T-cell (primary cell): ENCODE measurements at regions not wholly inside any gene's neighbourhood (a gene's known extent, or its start where the extent isn't known, plus 50 kb on each side); places are given as distances from the start of the nearest gene placed in this dataset.

Experiments
- ATAC-seq, 4 experiments: fragments of 200-7000 bp in 3 of 4; fragments of 150-1000 bp in 1 of 4; cut with Tn5 transposase; replicated peaks in 1 of 4; 1 replicate in 3 of 4; 2 replicates in 1 of 4; pipeline ENCODE4 v1.10.0; 2021; ENCODE audit warnings: moderate library complexity in 3 of 4, mild to moderate bottlenecking in 2 of 4, moderate number of reproducible peaks in 1 of 4
- CTCF ChIA-PET, 2 donors: fragments of 300-600 bp; sonication (Branson Sonifier 250); formaldehyde crosslinking; loops; one replicate each; lab custom pipeline; 2022; ENCODE audit warnings: antibody characterized with exemption in 2 of 2; lab: Charles Lee
- POLR2A ChIA-PET, 2 donors: fragments of 300-600 bp; sonication (Branson Sonifier 250); formaldehyde crosslinking; loops; one replicate each; lab custom pipeline; 2022; ENCODE audit warnings: antibody characterized with exemption in 2 of 2; lab: Charles Lee
- DNase-seq, 35 experiments: peaks; one replicate each; pipeline versions ENCODE4 v3.0.0 to v3.0.0-alpha.2; 2013 to 2023
- H3K27ac ChIP-seq: one replicate; pipeline ENCODE4 v1.5.1; 2013; ENCODE audit warnings: low read length
- H3K27me3 ChIP-seq, 2 experiments: replicated peaks in 1 of 2; 1 replicate in 1 of 2; 2 replicates in 1 of 2; pipeline versions ENCODE4 v1.6.1 to v1.7.0; 2013; ENCODE audit warnings: low read length in 1 of 2, mixed read lengths in 1 of 2; ENCODE audit not compliant: control insufficient read depth in 2 of 2, insufficient read depth in 2 of 2; ENCODE audit errors: extremely low read depth in 1 of 2
- H3K36me3 ChIP-seq, 2 donors: 1 replicate in 1 of 2; 2 replicates in 1 of 2; pipeline versions ENCODE4 v1.6.1 to v1.7.0; 2013; ENCODE audit warnings: low read length in 1 of 2; ENCODE audit not compliant: control insufficient read depth in 2 of 2, insufficient read depth in 1 of 2; ENCODE audit errors: extremely low read depth in 1 of 2
- H3K4me1 ChIP-seq, 2 experiments: 1 replicate in 1 of 2; 2 replicates in 1 of 2; pipeline versions ENCODE4 v1.6.1 to v1.7.0; 2013; ENCODE audit warnings: low read length in 2 of 2, mixed read lengths in 1 of 2; ENCODE audit not compliant: insufficient read depth in 2 of 2, control insufficient read depth in 1 of 2; ENCODE audit errors: extremely low read depth in 1 of 2
- H3K4me3 ChIP-seq, 2 donors: 1 replicate in 1 of 2; 2 replicates in 1 of 2; pipeline versions ENCODE4 v1.5.1 to v1.7.0; 2013; ENCODE audit warnings: mild to moderate bottlenecking in 2 of 2, low read length in 1 of 2, moderate library complexity in 1 of 2; ENCODE audit not compliant: control insufficient read depth in 1 of 2; ENCODE audit errors: extremely low read depth in 1 of 2
- H3K9me3 ChIP-seq: 2 replicates; pipeline ENCODE4 v1.7.0; 2013
- H3K27ac Mint-ChIP-seq, 2 donors: one replicate each; pipeline ENCODE4 v1.8.0; 2020 to 2021; ENCODE audit warnings: mild to moderate bottlenecking in 2 of 2, mixed read lengths in 2 of 2
- H3K27me3 Mint-ChIP-seq, 2 donors: one replicate each; pipeline ENCODE4 v1.8.0; 2021 to 2022; ENCODE audit warnings: mixed read lengths in 2 of 2
- H3K36me3 Mint-ChIP-seq: one replicate; pipeline ENCODE4 v1.8.0; 2021; ENCODE audit warnings: mixed read lengths
- H3K4me1 Mint-ChIP-seq, 3 donors: one replicate each; pipeline ENCODE4 v1.8.0; 2020 to 2022; ENCODE audit warnings: mixed read lengths in 3 of 3, mild to moderate bottlenecking in 1 of 3
- H3K4me3 Mint-ChIP-seq, 3 donors: one replicate each; pipeline ENCODE4 v1.8.0; 2020 to 2022; ENCODE audit warnings: mild to moderate bottlenecking in 3 of 3, mixed read lengths in 3 of 3, moderate library complexity in 3 of 3
- H3K9me3 Mint-ChIP-seq, 3 donors: one replicate each; pipeline ENCODE4 v1.8.0; 2020 to 2022; ENCODE audit warnings: mixed read lengths in 3 of 3
- WGBS: methylation state at CpG from one replicate; pipeline ENCODE4 v1.1.5; 2013; ENCODE audit warnings: missing lambda C conversion rate; ENCODE audit not compliant: insufficient coverage; 5-methylcytosine and 5-hydroxymethylcytosine counted together

DNA sequence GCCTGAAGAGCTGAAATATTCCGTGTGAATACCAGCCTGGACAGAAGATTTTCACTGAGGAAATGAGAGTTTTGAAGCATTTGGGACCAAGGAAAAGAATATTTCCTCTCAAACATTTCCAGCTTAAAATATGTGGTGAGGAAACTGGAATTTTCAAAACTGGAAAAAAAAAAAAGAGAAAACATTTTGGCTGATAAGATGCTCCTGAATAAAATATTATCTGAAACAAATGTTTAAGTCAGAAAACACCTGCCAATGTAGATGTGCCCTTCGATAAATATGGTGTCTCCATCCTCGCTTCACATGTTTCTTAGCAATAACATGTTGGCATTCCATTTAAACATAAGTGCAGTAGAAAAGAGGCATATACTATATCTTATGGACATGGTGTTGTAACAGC, 567.0 kb downstream of the PRKD1 start:
- Histone ChIP-seq H3K4me3 (no peak overlapping the region), H3K4me1 (no peaks in the 10 kb centered on the region), H3K36me3 (no peaks in the 10 kb centered on the region), H3K9me3 (no peaks in the 10 kb centered on the region), H3K27ac (no peak overlapping the region), H3K27me3 (no peaks in the 10 kb centered on the region)
- Mint-ChIP-seq H3K27ac (no peak overlapping the region), H3K9me3 (peaks cover 11 to 21% (median 17%) of the 10 kb centered on the region in 3 donors), H3K4me1 (no peaks in the 10 kb centered on the region), H3K27me3 (no peaks in the 10 kb centered on the region), H3K4me3 (no peak overlapping the region), H3K36me3 (no peaks in the 10 kb centered on the region)
- ATAC-seq (no peak), DNase-seq (no peak)
- ChIA-PET POLR2A (no interaction called here), CTCF (no interaction called here)
- no CpG with 5 or more reads among the region's 3 CpGs for WGBS

DNA sequence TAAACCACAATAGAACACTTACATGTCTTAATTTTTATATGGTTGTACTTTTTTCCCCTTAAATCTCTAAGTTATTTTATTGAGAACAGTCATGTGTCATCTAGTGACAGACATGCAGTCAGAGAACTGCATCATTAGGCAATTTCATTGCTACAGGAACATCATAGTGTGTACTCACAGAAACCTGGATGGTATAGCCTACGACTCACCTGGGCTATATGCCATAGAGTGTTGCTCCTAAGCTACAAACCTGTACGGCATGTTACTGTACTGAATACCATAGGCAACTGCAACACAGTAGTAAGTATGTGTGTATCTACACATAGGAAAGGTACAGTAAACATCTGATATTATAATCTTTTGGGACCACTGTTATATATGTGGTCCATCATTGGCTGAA, 557.6 kb downstream of the PRKD1 start:
- Mint-ChIP-seq H3K27ac (no peak overlapping the region), H3K4me1 (no peaks in the 10 kb centered on the region), H3K36me3 (no peaks in the 10 kb centered on the region), H3K9me3 (peaks cover 4 to 34% (median 16%) of the 10 kb centered on the region in 3 donors), H3K4me3 (no peak overlapping the region), H3K27me3 (no peaks in the 10 kb centered on the region)
- no peaks in the 10 kb centered on the region for H3K9me3 ChIP-seq
- no peaks in the 10 kb centered on the region for H3K4me1 ChIP-seq
- no peaks in the 10 kb centered on the region for H3K27me3 ChIP-seq
- H3K36me3 ChIP-seq: no peaks in the 10 kb centered on the region
- no peak overlapping the region for H3K4me3 ChIP-seq
- H3K27ac ChIP-seq: no peak overlapping the region
- ATAC-seq: no peak
- DNase-seq: no peak
- no CpG with 5 or more reads among the region's 2 CpGs for WGBS
- ChIA-PET CTCF (no interaction called here), POLR2A (no interaction called here)

DNA sequence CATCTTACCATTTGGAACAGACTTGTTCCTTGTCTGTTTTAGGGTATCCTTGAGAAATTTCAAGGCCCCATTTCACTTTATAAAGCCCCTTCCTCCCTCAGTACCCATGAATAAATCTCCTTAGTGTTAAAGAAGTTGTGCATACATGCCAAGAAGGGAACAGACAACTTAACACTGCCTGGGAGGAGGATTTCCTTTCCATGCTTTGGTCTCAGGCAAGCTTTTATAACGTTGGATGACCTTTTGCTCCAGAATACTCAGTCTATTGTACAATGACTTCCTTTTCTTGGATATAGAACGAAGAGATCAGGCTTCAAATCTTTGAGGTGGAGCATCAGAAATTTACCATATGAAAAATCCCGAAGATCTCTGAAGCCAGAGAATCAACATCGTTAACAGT, 551.4 kb downstream of the PRKD1 start:
- ChIA-PET CTCF (no interaction called here), POLR2A (no interaction called here)
- Histone ChIP-seq H3K36me3 (no peaks in the 10 kb centered on the region), H3K4me3 (no peak overlapping the region), H3K4me1 (no peaks in the 10 kb centered on the region), H3K27ac (no peak overlapping the region), H3K27me3 (no peaks in the 10 kb centered on the region), H3K9me3 (no peaks in the 10 kb centered on the region)
- DNase-seq: no peak
- Mint-ChIP-seq H3K27ac (no peak overlapping the region), H3K27me3 (no peaks in the 10 kb centered on the region), H3K4me3 (no peak overlapping the region), H3K9me3 (peaks cover 4 to 23% (median 8%) of the 10 kb centered on the region in 3 donors), H3K36me3 (no peaks in the 10 kb centered on the region), H3K4me1 (no peaks in the 10 kb centered on the region)
- ATAC-seq: no peak
- WGBS: 0% methylated on average over 1 of the region's 4 CpGs

- Mint-ChIP-seq H3K27ac (no peak overlapping the region), H3K4me1 (no peaks in the 10 kb centered on the region), H3K4me3 (no peak overlapping the region), H3K9me3 (peaks cover 0 to 6% (median 5%) of the 10 kb centered on the region in 3 donors), H3K27me3 (no peaks in the 10 kb centered on the region), H3K36me3 (no peaks in the 10 kb centered on the region)
- no peaks in the 10 kb centered on the region for H3K9me3 ChIP-seq
- no peak overlapping the region for H3K4me3 ChIP-seq
- H3K27ac ChIP-seq: no peak overlapping the region
- H3K27me3 ChIP-seq: no peaks in the 10 kb centered on the region
- no peaks in the 10 kb centered on the region for H3K4me1 ChIP-seq
- no peak for ATAC-seq
- 96% methylated on average over 5 of the region's 12 CpGs for WGBS
- DNase-seq: no peak
- no peaks in the 10 kb centered on the region for H3K36me3 ChIP-seq
- ChIA-PET CTCF (no interaction called here), POLR2A (interaction anchor here in 1 of 2 donors (0.6 kb wide), 1 partner anchor 25 kb away, joined by 6 read pairs; no protein-coding TSS in a partner anchor)
These were observed 546.8 kb downstream of the PRKD1 start for GRCh38 chr14:29380826-29381225.

- Mint-ChIP-seq H3K27me3 (no peaks in the 10 kb centered on the region), H3K36me3 (no peaks in the 10 kb centered on the region), H3K27ac (no peak overlapping the region), H3K4me3 (no peak overlapping the region), H3K9me3 (peaks cover 7 to 26% (median 18%) of the 10 kb centered on the region in 3 donors), H3K4me1 (no peaks in the 10 kb centered on the region)
- WGBS: no CpG with 5 or more reads among the region's 2 CpGs
- CTCF ChIA-PET: no interaction called here
- Histone ChIP-seq H3K27ac (no peak overlapping the region), H3K4me3 (no peak overlapping the region), H3K4me1 (no peaks in the 10 kb centered on the region), H3K27me3 (no peaks in the 10 kb centered on the region), H3K9me3 (no peaks in the 10 kb centered on the region), H3K36me3 (no peaks in the 10 kb centered on the region)
- POLR2A ChIA-PET: no interaction called here
- no peak for DNase-seq
- no peak for ATAC-seq
These were observed 539.1 kb downstream of the PRKD1 start for GRCh38 chr14:29388571-29388970.

DNA sequence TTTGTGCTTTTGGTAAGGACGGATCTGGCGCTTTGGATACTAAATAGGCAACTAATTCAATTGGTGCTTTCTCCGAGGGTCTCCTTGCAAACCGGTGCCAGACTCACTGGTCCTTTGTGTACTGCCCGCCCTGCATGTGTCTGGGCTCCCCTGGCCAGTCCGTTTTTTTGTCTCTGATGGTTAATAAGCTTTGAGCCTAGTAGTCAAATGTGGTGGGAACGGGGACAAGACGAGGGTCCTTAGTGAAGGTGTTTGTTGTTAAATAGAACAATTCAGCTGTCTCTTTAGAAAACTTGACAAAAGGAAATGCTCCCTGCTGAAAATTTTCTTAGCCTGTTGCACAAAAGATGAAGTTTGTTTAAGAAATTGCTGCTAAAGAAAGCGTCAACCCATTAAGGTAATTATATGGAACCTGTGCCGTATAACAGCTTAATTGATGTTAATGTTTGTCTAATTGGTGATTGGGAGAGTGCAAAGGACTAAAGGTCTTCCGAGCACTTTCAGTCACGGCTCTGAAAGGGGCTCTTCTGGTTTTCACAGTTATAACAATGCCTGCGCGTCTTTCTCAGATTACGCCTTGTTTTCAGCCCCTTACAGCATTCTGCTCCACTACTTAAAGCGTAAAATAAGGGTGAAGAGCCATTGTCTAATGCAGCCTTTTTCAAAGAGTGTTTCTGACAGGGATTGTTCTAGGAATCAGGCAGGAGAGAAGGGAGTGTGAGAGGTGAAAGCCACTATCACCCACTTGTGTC, 537.4 kb downstream of the PRKD1 start:
- ChIA-PET CTCF (no interaction called here), POLR2A (no interaction called here)
- Mint-ChIP-seq H3K4me1 (no peaks in the 10 kb centered on the region), H3K27me3 (no peaks in the 10 kb centered on the region), H3K9me3 (peaks cover 7 to 26% (median 22%) of the 10 kb centered on the region in 3 donors), H3K4me3 (no peak overlapping the region), H3K36me3 (no peaks in the 10 kb centered on the region), H3K27ac (no peak overlapping the region)
- ATAC-seq (no peak), DNase-seq (no peak)
- no peaks in the 10 kb centered on the region for H3K27me3 ChIP-seq
- H3K36me3 ChIP-seq: no peaks in the 10 kb centered on the region
- no peaks in the 10 kb centered on the region for H3K4me1 ChIP-seq
- H3K9me3 ChIP-seq: no peaks in the 10 kb centered on the region
- no peak overlapping the region for H3K4me3 ChIP-seq
- H3K27ac ChIP-seq: no peak overlapping the region
- 48% methylated on average over 9 of the region's 16 CpGs for WGBS
